ENCODE measurements at regions not wholly inside any gene's neighbourhood (a gene's known extent, or its start where the extent isn't known, plus 50 kb on each side); places are given as distances from the start of the nearest gene placed in this dataset.

- Histone ChIP-seq H4K91ac (ENCODE audit: low read depth, low read length) (no peak overlapping the region), H3K79me1 (ENCODE audit: low read length) (no peaks in the 10 kb centered on the region), H4K12ac (ENCODE audit: low read depth, low read length) (no peak overlapping the region), H3K18ac (ENCODE audit: low read length) (no peak overlapping the region), H4K8ac (ENCODE audit: low read depth, low read length) (no peak overlapping the region), H3K23ac (ENCODE audit: low read length) (no peak overlapping the region), H3K79me2 (ENCODE audit: control insufficient read depth, insufficient read depth, low read length, poor library complexity) (no peaks in the 10 kb centered on the region), H3K27ac (ENCODE audit: low read depth, low read length) (no peak overlapping the region), H3K9me3 (ENCODE audit: insufficient read depth, low read depth, low read length) (no peaks in the 10 kb centered on the region), H2BK120ac (ENCODE audit: insufficient read depth, low read length, poor library complexity) (no peak overlapping the region), H2AFZ (ENCODE audit: insufficient read depth, low read length, poor library complexity) (no peak overlapping the region), H3K4me1 (ENCODE audit: control insufficient read depth in 1 of 2, insufficient read depth in 2 of 2, low read length in 2 of 2) (no peaks in the 10 kb centered on the region), H2AK5ac (ENCODE audit: low read length) (no peak overlapping the region), H3K4me2 (ENCODE audit: low read length) (no peak overlapping the region), H3K27me3 (ENCODE audit: insufficient read depth, low read length) (no peaks in the 10 kb centered on the region), H2BK5ac (ENCODE audit: low read depth, low read length, poor library complexity) (no peak overlapping the region), H3K4ac (ENCODE audit: low read depth, low read length) (no peak overlapping the region), H2BK12ac (ENCODE audit: low read length) (no peak overlapping the region), H3K4me3 (ENCODE audit: low read depth, low read length) (no peak overlapping the region), H3K14ac (ENCODE audit: low read length) (no peak overlapping the region), H3K9ac (ENCODE audit: low read length) (no peak overlapping the region), H3K36me3 (ENCODE audit: control insufficient read depth in 1 of 2, insufficient read depth in 2 of 2, low read length in 2 of 2) (no peaks in the 10 kb centered on the region)
- peak in 1 of 2 donors; percentile 11 for DNase-seq
- WGBS (ENCODE audit: extremely low coverage, insufficient coverage, insufficient read length), result no CpG with 5 or more reads among the region's 5 CpGs
Observed at GRCh38 chr2:216936954-216937357, 77.1 kb upstream of the TNP1 start.

- H2AFZ ChIP-seq (ENCODE audit: insufficient read depth, low read length, poor library complexity), result no peak overlapping the region
- H2BK5ac ChIP-seq (ENCODE audit: low read depth, low read length, poor library complexity), result no peak overlapping the region
- H3K4me3 ChIP-seq (ENCODE audit: low read depth, low read length), result no peak overlapping the region
- H3K9ac ChIP-seq (ENCODE audit: low read length), result no peak overlapping the region
- no peak overlapping the region for H3K23ac ChIP-seq (ENCODE audit: low read length)
- H4K8ac ChIP-seq (ENCODE audit: low read depth, low read length), result no peak overlapping the region
- no peaks in the 10 kb centered on the region for H3K27me3 ChIP-seq (ENCODE audit: insufficient read depth, low read length)
- H3K36me3 ChIP-seq (ENCODE audit: control insufficient read depth in 1 of 2, insufficient read depth in 2 of 2, low read length in 2 of 2), result no peaks in the 10 kb centered on the region
- no peak overlapping the region for H2BK120ac ChIP-seq (ENCODE audit: insufficient read depth, low read length, poor library complexity)
- no CpG with 5 or more reads among the region's 3 CpGs for WGBS (ENCODE audit: extremely low coverage, insufficient coverage, insufficient read length)
- no peak overlapping the region for H2BK12ac ChIP-seq (ENCODE audit: low read length)
- no peak overlapping the region for H3K18ac ChIP-seq (ENCODE audit: low read length)
- H4K12ac ChIP-seq (ENCODE audit: low read depth, low read length), result no peak overlapping the region
- DNase-seq, result no peak
- no peak overlapping the region for H3K4ac ChIP-seq (ENCODE audit: low read depth, low read length)
- no peak overlapping the region for H2AK5ac ChIP-seq (ENCODE audit: low read length)
- no peak overlapping the region for H3K14ac ChIP-seq (ENCODE audit: low read length)
- H3K4me2 ChIP-seq (ENCODE audit: low read length), result no peak overlapping the region
- H3K9me3 ChIP-seq (ENCODE audit: insufficient read depth, low read depth, low read length), result no peaks in the 10 kb centered on the region
- no peaks in the 10 kb centered on the region for H3K79me1 ChIP-seq (ENCODE audit: low read length)
- H3K27ac ChIP-seq (ENCODE audit: low read depth, low read length), result no peak overlapping the region
- no peaks in the 10 kb centered on the region for H3K79me2 ChIP-seq (ENCODE audit: control insufficient read depth, insufficient read depth, low read length, poor library complexity)
- no peaks in the 10 kb centered on the region for H3K4me1 ChIP-seq (ENCODE audit: control insufficient read depth in 1 of 2, insufficient read depth in 2 of 2, low read length in 2 of 2)
- no peak overlapping the region for H4K91ac ChIP-seq (ENCODE audit: low read depth, low read length)
Observed at GRCh38 chr2:216934623-216935022, 74.8 kb upstream of the TNP1 start.

- H3K4me2 ChIP-seq (ENCODE audit: low read length), result no peak overlapping the region
Observed at GRCh38 chr2:216934151-216934550, 74.3 kb upstream of the TNP1 start.

GRCh38 chr2:216932863-216933548, 73.1 kb upstream of the TNP1 start:
- Histone ChIP-seq H2BK12ac (ENCODE audit: low read length) (no peak overlapping the region), H3K9ac (ENCODE audit: low read length) (no peak overlapping the region), H2BK5ac (ENCODE audit: low read depth, low read length, poor library complexity) (no peak overlapping the region), H3K36me3 (ENCODE audit: control insufficient read depth in 1 of 2, insufficient read depth in 2 of 2, low read length in 2 of 2) (no peaks in the 10 kb centered on the region), H3K79me1 (ENCODE audit: low read length) (no peaks in the 10 kb centered on the region), H2AK5ac (ENCODE audit: low read length) (no peak overlapping the region), H3K79me2 (ENCODE audit: control insufficient read depth, insufficient read depth, low read length, poor library complexity) (no peaks in the 10 kb centered on the region), H4K91ac (ENCODE audit: low read depth, low read length) (no peak overlapping the region), H3K27me3 (ENCODE audit: insufficient read depth, low read length) (no peaks in the 10 kb centered on the region), H3K4me1 (ENCODE audit: control insufficient read depth in 1 of 2, insufficient read depth in 2 of 2, low read length in 2 of 2) (no peaks in the 10 kb centered on the region), H4K8ac (ENCODE audit: low read depth, low read length) (no peak overlapping the region), H4K12ac (ENCODE audit: low read depth, low read length) (no peak overlapping the region), H3K9me3 (ENCODE audit: insufficient read depth, low read depth, low read length) (no peaks in the 10 kb centered on the region), H3K23ac (ENCODE audit: low read length) (no peak overlapping the region), H3K4ac (ENCODE audit: low read depth, low read length) (no peak overlapping the region), H3K18ac (ENCODE audit: low read length) (no peak overlapping the region), H3K4me2 (ENCODE audit: low read length) (no peak overlapping the region), H3K14ac (ENCODE audit: low read length) (no peak overlapping the region), H3K4me3 (ENCODE audit: low read depth, low read length) (no peak overlapping the region), H2BK120ac (ENCODE audit: insufficient read depth, low read length, poor library complexity) (no peak overlapping the region), H3K27ac (ENCODE audit: low read depth, low read length) (no peak overlapping the region), H2AFZ (ENCODE audit: insufficient read depth, low read length, poor library complexity) (no peak overlapping the region)
- DNase-seq, result no peak
- no CpG with 5 or more reads among the region's 12 CpGs for WGBS (ENCODE audit: extremely low coverage, insufficient coverage, insufficient read length)

More at GRCh38 chr2:216934151-216934550, 74.3 kb upstream of the TNP1 start:
- Histone ChIP-seq H3K27ac (ENCODE audit: low read depth, low read length) (no peak overlapping the region), H3K4ac (ENCODE audit: low read depth, low read length) (no peak overlapping the region), H3K36me3 (ENCODE audit: control insufficient read depth in 1 of 2, insufficient read depth in 2 of 2, low read length in 2 of 2) (no peaks in the 10 kb centered on the region), H3K18ac (ENCODE audit: low read length) (no peak overlapping the region), H3K79me2 (ENCODE audit: control insufficient read depth, insufficient read depth, low read length, poor library complexity) (no peaks in the 10 kb centered on the region), H4K8ac (ENCODE audit: low read depth, low read length) (no peak overlapping the region), H2BK5ac (ENCODE audit: low read depth, low read length, poor library complexity) (no peak overlapping the region), H2BK12ac (ENCODE audit: low read length) (no peak overlapping the region), H2AFZ (ENCODE audit: insufficient read depth, low read length, poor library complexity) (no peak overlapping the region), H3K79me1 (ENCODE audit: low read length) (no peaks in the 10 kb centered on the region), H3K9me3 (ENCODE audit: insufficient read depth, low read depth, low read length) (no peaks in the 10 kb centered on the region), H3K27me3 (ENCODE audit: insufficient read depth, low read length) (no peaks in the 10 kb centered on the region), H3K4me1 (ENCODE audit: control insufficient read depth in 1 of 2, insufficient read depth in 2 of 2, low read length in 2 of 2) (no peaks in the 10 kb centered on the region), H4K12ac (ENCODE audit: low read depth, low read length) (no peak overlapping the region), H2BK120ac (ENCODE audit: insufficient read depth, low read length, poor library complexity) (no peak overlapping the region), H3K4me3 (ENCODE audit: low read depth, low read length) (no peak overlapping the region), H4K91ac (ENCODE audit: low read depth, low read length) (no peak overlapping the region), H3K23ac (ENCODE audit: low read length) (no peak overlapping the region), H3K14ac (ENCODE audit: low read length) (no peak overlapping the region), H2AK5ac (ENCODE audit: low read length) (no peak overlapping the region), H3K9ac (ENCODE audit: low read length) (no peak overlapping the region)
- no CpG with 5 or more reads among the region's 7 CpGs for WGBS (ENCODE audit: extremely low coverage, insufficient coverage, insufficient read length)
- no peak for DNase-seq
